ENCODE measurements at regions not wholly inside any gene's neighbourhood (a gene's known extent, or its start where the extent isn't known, plus 50 kb on each side); places are given as distances from the start of the nearest gene placed in this dataset.

DNA sequence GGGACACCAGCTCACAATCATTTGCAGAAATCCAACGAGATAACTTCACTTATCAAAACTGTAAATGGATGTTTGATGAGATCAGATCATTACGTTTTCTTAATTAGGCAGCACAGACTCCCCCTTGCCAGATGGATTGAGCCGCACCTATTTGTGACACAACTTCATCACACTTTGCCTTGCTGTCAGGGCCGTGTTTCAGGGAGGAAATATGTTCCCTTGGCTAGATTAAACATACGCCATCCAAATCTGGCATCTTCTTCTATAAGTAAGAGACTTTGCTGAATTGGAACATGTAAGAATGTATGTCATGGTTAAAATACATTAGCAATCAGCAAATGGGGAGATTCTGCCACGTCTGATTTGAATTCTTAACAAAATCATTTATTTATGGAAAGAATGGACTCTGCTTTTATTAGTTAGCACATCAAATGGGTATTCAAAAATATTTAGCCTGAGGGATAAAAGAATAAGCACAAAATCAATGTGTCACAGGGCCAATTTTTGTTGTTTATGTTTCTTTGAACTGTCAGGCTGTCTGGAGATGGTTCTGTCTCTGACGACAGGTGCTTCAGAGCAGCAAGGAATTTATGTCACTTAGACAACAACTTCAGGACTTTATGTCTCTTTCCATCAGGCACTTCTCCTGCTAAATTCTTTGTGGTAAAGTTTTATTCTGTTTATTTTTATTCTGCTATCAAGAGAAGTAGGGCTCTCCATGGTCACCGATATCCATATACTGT is 326.1 kb upstream of the NCAM1 start:
- TF ChIP-seq, protein P1, sequence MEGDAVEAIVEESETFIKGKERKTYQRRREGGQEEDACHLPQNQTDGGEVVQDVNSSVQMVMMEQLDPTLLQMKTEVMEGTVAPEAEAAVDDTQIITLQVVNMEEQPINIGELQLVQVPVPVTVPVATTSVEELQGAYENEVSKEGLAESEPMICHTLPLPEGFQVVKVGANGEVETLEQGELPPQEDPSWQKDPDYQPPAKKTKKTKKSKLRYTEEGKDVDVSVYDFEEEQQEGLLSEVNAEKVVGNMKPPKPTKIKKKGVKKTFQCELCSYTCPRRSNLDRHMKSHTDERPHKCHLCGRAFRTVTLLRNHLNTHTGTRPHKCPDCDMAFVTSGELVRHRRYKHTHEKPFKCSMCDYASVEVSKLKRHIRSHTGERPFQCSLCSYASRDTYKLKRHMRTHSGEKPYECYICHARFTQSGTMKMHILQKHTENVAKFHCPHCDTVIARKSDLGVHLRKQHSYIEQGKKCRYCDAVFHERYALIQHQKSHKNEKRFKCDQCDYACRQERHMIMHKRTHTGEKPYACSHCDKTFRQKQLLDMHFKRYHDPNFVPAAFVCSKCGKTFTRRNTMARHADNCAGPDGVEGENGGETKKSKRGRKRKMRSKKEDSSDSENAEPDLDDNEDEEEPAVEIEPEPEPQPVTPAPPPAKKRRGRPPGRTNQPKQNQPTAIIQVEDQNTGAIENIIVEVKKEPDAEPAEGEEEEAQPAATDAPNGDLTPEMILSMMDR (conservative IDR thresholded peaks at IDR 0.05 in 1 of 2, IDR thresholded peaks at IDR 0.05 in 1 of 2; ENCODE audit: extremely low read depth in 1 of 2, insufficient read depth in 1 of 2, low read depth in 1 of 2, low read length in 2 of 2): no peak
- TF ChIP-seq EZH2 (IDR thresholded peaks at IDR 0.05; ENCODE audit: borderline replicate concordance, low read length): no peak
